Effector memory CD4-positive, alpha-beta T cell (primary cell): ENCODE measurements at regions not wholly inside any gene's neighbourhood (a gene's known extent, or its start where the extent isn't known, plus 50 kb on each side); places are given as distances from the start of the nearest gene placed in this dataset.

ENCODE experiments used
- DNase-seq, 3 donors: peaks; one replicate each; pipeline ENCODE4 v3.0.0-alpha.2; 2020
- H3K27ac ChIP-seq: 2 replicates; pipeline ENCODE4 v1.7.0; 2013; ENCODE audit warnings: mild to moderate bottlenecking, low read length, moderate library complexity; ENCODE audit not compliant: insufficient read depth, poor library complexity, severe bottlenecking
- H3K27me3 ChIP-seq: replicated peaks from 2 replicates; pipeline ENCODE4 v1.7.0; 2013; ENCODE audit warnings: mild to moderate bottlenecking, low read length; ENCODE audit not compliant: insufficient read depth, control insufficient read depth, poor library complexity, severe bottlenecking
- H3K36me3 ChIP-seq: 2 replicates; pipeline ENCODE4 v1.7.0; 2013; ENCODE audit warnings: mild to moderate bottlenecking, low read length, moderate library complexity; ENCODE audit not compliant: control insufficient read depth, insufficient read depth
- H3K4me1 ChIP-seq: 2 replicates; pipeline ENCODE4 v1.7.0; 2013; ENCODE audit warnings: low read length, mild to moderate bottlenecking; ENCODE audit not compliant: control insufficient read depth, insufficient read depth, poor library complexity, severe bottlenecking
- H3K4me3 ChIP-seq: 2 replicates; pipeline ENCODE4 v1.7.0; 2013; ENCODE audit warnings: low read length, low read depth, mild to moderate bottlenecking; ENCODE audit not compliant: insufficient read depth, poor library complexity, severe bottlenecking
- H3K9me3 ChIP-seq: 2 replicates; pipeline ENCODE4 v1.7.0; 2013; ENCODE audit warnings: mild to moderate bottlenecking, low read length, moderate library complexity; ENCODE audit not compliant: control insufficient read depth

GRCh38 chr6:21648475-21649050, 55.0 kb downstream of the SOX4 start:
- DNase-seq = no peak
- Histone ChIP-seq H3K27me3 (no peaks in the 10 kb centered on the region), H3K4me3 (no peak overlapping the region), H3K36me3 (no peaks in the 10 kb centered on the region), H3K27ac (no peak overlapping the region), H3K9me3 (no peaks in the 10 kb centered on the region), H3K4me1 (no peaks in the 10 kb centered on the region)

GRCh38 chr6:21653323-21653722, 59.8 kb downstream of the SOX4 start:
- H3K27me3 ChIP-seq = no peaks in the 10 kb centered on the region
- no peak overlapping the region for H3K27ac ChIP-seq
- H3K9me3 ChIP-seq = no peaks in the 10 kb centered on the region
- no peak overlapping the region for H3K4me3 ChIP-seq
- no peaks in the 10 kb centered on the region for H3K4me1 ChIP-seq
- no peak for DNase-seq
- no peaks in the 10 kb centered on the region for H3K36me3 ChIP-seq

GRCh38 chr6:21653905-21654304, 60.4 kb downstream of the SOX4 start:
- no peak for DNase-seq
- no peak overlapping the region for H3K4me3 ChIP-seq
- no peaks in the 10 kb centered on the region for H3K27me3 ChIP-seq
- no peaks in the 10 kb centered on the region for H3K36me3 ChIP-seq
- H3K9me3 ChIP-seq = no peaks in the 10 kb centered on the region
- no peak overlapping the region for H3K27ac ChIP-seq
- no peaks in the 10 kb centered on the region for H3K4me1 ChIP-seq

- Histone ChIP-seq H3K4me1 (no peaks in the 10 kb centered on the region), H3K9me3 (no peaks in the 10 kb centered on the region), H3K4me3 (no peak overlapping the region), H3K27ac (no peak overlapping the region), H3K27me3 (no peaks in the 10 kb centered on the region), H3K36me3 (no peaks in the 10 kb centered on the region)
- DNase-seq = no peak
Measured at GRCh38 chr6:21654361-21654760, 60.8 kb downstream of the SOX4 start.

- Histone ChIP-seq H3K27ac (no peak overlapping the region), H3K27me3 (peaks cover 12% of the 10 kb centered on the region), H3K4me3 (no peak overlapping the region)
Measured at GRCh38 chr6:21663966-21664313, 70.4 kb downstream of the SOX4 start.

GRCh38 chr6:21664314-21665109, 71.0 kb downstream of the SOX4 start:
- H3K27me3 ChIP-seq = peaks cover 12% of the 10 kb centered on the region
- H3K36me3 ChIP-seq = no peaks in the 10 kb centered on the region
- no peak for DNase-seq
- peaks cover 5% of the 10 kb centered on the region for H3K4me1 ChIP-seq
- no peaks in the 10 kb centered on the region for H3K9me3 ChIP-seq
- no peak overlapping the region for H3K4me3 ChIP-seq
- H3K27ac ChIP-seq = no peak overlapping the region

More at GRCh38 chr6:21663966-21664313, 70.4 kb downstream of the SOX4 start:
- peaks cover 5% of the 10 kb centered on the region for H3K4me1 ChIP-seq
- DNase-seq = no peak
- no peaks in the 10 kb centered on the region for H3K9me3 ChIP-seq
- no peaks in the 10 kb centered on the region for H3K36me3 ChIP-seq

- Histone ChIP-seq H3K27me3 (peaks cover 12% of the 10 kb centered on the region), H3K4me3 (no peak overlapping the region)
- DNase-seq = no peak
Measured at GRCh38 chr6:21665110-21665391, 71.5 kb downstream of the SOX4 start.

GRCh38 chr6:21665392-21666200, 72.0 kb downstream of the SOX4 start:
- H3K27ac ChIP-seq = no peak overlapping the region
- no peak overlapping the region for H3K4me3 ChIP-seq
- H3K27me3 ChIP-seq = peaks cover 12% of the 10 kb centered on the region
- H3K4me1 ChIP-seq = peaks cover 5% of the 10 kb centered on the region
- no peaks in the 10 kb centered on the region for H3K9me3 ChIP-seq
- no peaks in the 10 kb centered on the region for H3K36me3 ChIP-seq
- no peak for DNase-seq

More at GRCh38 chr6:21665110-21665391, 71.5 kb downstream of the SOX4 start:
- Histone ChIP-seq H3K36me3 (no peaks in the 10 kb centered on the region), H3K9me3 (no peaks in the 10 kb centered on the region), H3K4me1 (peaks cover 5% of the 10 kb centered on the region), H3K27ac (no peak overlapping the region)

GRCh38 chr6:21666201-21666691, 72.7 kb downstream of the SOX4 start:
- H3K9me3 ChIP-seq = no peaks in the 10 kb centered on the region

More at GRCh38 chr6:21666201-21666691, 72.7 kb downstream of the SOX4 start:
- Histone ChIP-seq H3K27ac (no peak overlapping the region), H3K4me3 (no peak overlapping the region), H3K36me3 (no peaks in the 10 kb centered on the region), H3K4me1 (peaks cover 5% of the 10 kb centered on the region), H3K27me3 (peaks cover 12% of the 10 kb centered on the region)
- no peak for DNase-seq
